Transverse colon (tissue), 4 donors: ENCODE measurements at regions not wholly inside any gene's neighbourhood (a gene's known extent, or its start where the extent isn't known, plus 50 kb on each side); places are given as distances from the start of the nearest gene placed in this dataset.

Experiments used
- EP300 ChIP-seq: sonication (generic); formaldehyde crosslinking; IDR thresholded peaks from one replicate; pipeline ENCODE4 v1.6.1; 2017; ENCODE audit warnings: antibody characterized with exemption, low read depth
- POLR2A ChIP-seq: fragments of 450-650 bp; IDR thresholded peaks from one replicate; pipeline ENCODE4 v1.6.1; 2016; ENCODE audit warnings: antibody characterized with exemption, mild to moderate bottlenecking, moderate library complexity
- POLR2AphosphoS5 ChIP-seq, 3 donors: sonication (generic); formaldehyde crosslinking; IDR thresholded peaks; one replicate each; pipeline ENCODE4 v1.6.1; 2016; ENCODE audit warnings: antibody characterized with exemption in 3 of 3
- TF ChIP-seq, protein P1 (sequence below), 5 experiments: fragments of 200-600 bp in 3 of 5; fragments of 450-650 bp in 2 of 5; sonication (generic) in 3 of 5; IDR thresholded peaks; 1 replicate in 2 of 5; 2 replicates in 3 of 5; pipeline ENCODE4 v1.5.1; 2016 to 2017; ENCODE audit warnings: antibody characterized with exemption in 5 of 5, inconsistent platforms in 3 of 5, mild to moderate bottlenecking in 2 of 5, moderate library complexity in 1 of 5

GRCh38 chr13:39951301-39951700 is 295.8 kb downstream of the COG6 start:
- TF ChIP-seq, protein P1, sequence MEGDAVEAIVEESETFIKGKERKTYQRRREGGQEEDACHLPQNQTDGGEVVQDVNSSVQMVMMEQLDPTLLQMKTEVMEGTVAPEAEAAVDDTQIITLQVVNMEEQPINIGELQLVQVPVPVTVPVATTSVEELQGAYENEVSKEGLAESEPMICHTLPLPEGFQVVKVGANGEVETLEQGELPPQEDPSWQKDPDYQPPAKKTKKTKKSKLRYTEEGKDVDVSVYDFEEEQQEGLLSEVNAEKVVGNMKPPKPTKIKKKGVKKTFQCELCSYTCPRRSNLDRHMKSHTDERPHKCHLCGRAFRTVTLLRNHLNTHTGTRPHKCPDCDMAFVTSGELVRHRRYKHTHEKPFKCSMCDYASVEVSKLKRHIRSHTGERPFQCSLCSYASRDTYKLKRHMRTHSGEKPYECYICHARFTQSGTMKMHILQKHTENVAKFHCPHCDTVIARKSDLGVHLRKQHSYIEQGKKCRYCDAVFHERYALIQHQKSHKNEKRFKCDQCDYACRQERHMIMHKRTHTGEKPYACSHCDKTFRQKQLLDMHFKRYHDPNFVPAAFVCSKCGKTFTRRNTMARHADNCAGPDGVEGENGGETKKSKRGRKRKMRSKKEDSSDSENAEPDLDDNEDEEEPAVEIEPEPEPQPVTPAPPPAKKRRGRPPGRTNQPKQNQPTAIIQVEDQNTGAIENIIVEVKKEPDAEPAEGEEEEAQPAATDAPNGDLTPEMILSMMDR (IDR thresholded peaks at IDR 0.05) = no peak
- TF ChIP-seq POLR2AphosphoS5 (IDR thresholded peaks at IDR 0.05) (no peak), EP300 (no peak), POLR2A (no peak)
